GM21515 (cell line): ENCODE measurements at regions not wholly inside any gene's neighbourhood (a gene's known extent, or its start where the extent isn't known, plus 50 kb on each side); places are given as distances from the start of the nearest gene placed in this dataset.

Source experiments
- ATAC-seq: cut with Tn5 transposase; IDR thresholded peaks from one replicate; pipeline ENCODE4 v1.9.1; 2021; ENCODE audit not compliant: unreplicated experiment

- ATAC-seq, result no peak
Observed at GRCh38 chr12:25009496-25010092, 60.7 kb upstream of the BCAT1 start.

DNA sequence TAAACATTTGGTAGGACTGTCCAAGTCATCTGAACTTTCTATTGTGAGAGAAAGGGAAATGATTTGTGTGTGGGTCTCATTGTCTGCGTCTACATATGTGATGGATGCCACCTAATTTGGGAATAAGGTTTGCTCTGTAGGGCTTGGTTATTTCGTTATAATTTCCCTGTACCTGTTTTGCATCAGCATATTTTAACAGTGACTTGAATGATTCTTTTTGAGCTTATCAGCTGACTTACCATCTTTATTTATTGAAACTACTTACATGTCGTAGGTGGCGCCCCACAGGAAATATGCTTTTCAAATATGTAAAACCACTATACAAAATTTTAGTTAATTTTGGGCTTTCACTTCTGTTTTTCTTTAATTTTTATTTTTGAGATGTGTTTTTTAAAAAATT, 56.5 kb upstream of the BCAT1 start:
- peak; percentile 47 for ATAC-seq

- no peak for ATAC-seq
Observed at GRCh38 chr12:25004447-25004846, 55.5 kb upstream of the BCAT1 start.

DNA sequence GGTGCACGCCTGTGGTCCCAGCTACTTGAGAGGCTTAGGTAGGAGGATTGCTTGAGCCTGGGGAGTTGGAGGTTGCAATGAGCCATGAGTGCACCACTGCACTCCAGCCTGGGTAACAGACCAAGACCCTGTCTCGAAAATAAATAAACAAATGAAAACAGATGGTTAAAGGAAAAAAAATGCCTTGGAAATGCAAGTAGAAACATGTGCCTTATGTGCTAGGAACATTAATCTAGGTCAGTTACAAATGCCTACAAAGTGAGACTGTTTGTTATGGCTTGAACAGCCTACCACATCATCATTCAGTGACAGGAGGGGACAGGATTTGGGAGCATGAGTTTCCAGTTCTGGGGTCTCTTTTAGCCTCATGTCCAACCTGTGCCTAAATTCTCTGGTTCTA, 52.4 kb upstream of the BCAT1 start:
- no peak for ATAC-seq
